Adrenal gland (tissue), 9 donors: ENCODE measurements at regions not wholly inside any gene's neighbourhood (a gene's known extent, or its start where the extent isn't known, plus 50 kb on each side); places are given as distances from the start of the nearest gene placed in this dataset.

Experiments used
- DNase-seq, 7 donors: peaks; one replicate each; pipeline ENCODE4 v3.0.0-alpha.2; 2019 to 2020
- H3K27ac ChIP-seq, 5 donors: fragments of 200-600 bp; sonication (generic) in 4 of 5; 1 replicate in 3 of 5; 2 replicates in 2 of 5; pipeline versions ENCODE4 v1.5.1 to v1.8.0; 2016 to 2020; ENCODE audit warnings: mild to moderate bottlenecking in 1 of 5
- H3K27me3 ChIP-seq: fragments of 200-600 bp; 2 replicates; pipeline ENCODE4 v1.8.0; 2021
- H3K36me3 ChIP-seq, 2 donors: fragments of 200-600 bp; replicated peaks in 1 of 2; 1 replicate in 1 of 2; 2 replicates in 1 of 2; pipeline versions ENCODE4 v1.5.1 to v1.8.0; 2018 to 2022
- H3K4me1 ChIP-seq, 2 donors: fragments of 200-600 bp; replicated peaks in 1 of 2; 1 replicate in 1 of 2; 2 replicates in 1 of 2; pipeline versions ENCODE4 v1.5.1 to v1.8.0; 2018 to 2021
- H3K4me3 ChIP-seq, 4 donors: fragments of 200-600 bp; sonication (generic) in 3 of 4; one replicate each; pipeline ENCODE4 v1.5.1; 2016 to 2018
- H3K9me3 ChIP-seq, 3 donors: fragments of 200-600 bp; sonication (generic) in 1 of 3; replicated peaks in 1 of 3; 1 replicate in 2 of 3; 2 replicates in 1 of 3; pipeline versions ENCODE4 v1.5.1 to v1.8.0; 2016 to 2021
- POLR2A ChIP-seq, 2 donors: fragments of 450-650 bp; IDR thresholded peaks; one replicate each; pipeline ENCODE4 v1.6.1; 2017; ENCODE audit warnings: antibody characterized with exemption in 2 of 2, mild to moderate bottlenecking in 2 of 2, moderate library complexity in 1 of 2
- WGBS, 4 donors: extraction: QIAGEN DNeasy Blood & Tissue Kit in 2 of 4; methylation state at CpG; one replicate each; pipeline versions ENCODE4 v1.1.5 to v1.1.7; 2013 to 2017; 5-methylcytosine and 5-hydroxymethylcytosine counted together
- intact Hi-C, 2 donors: fragments of 100-400 bp; cut with DNase I; formaldehyde crosslinking; loops; one replicate each; pipeline versions ENCODE4 v1.14.1 to v1.15.0; 2022 to 2023
- TF ChIP-seq, protein P1 (sequence below), 6 experiments: fragments of 450-650 bp in 4 of 6; fragments of 200-600 bp in 2 of 6; sonication (generic) in 1 of 6; IDR thresholded peaks; 1 replicate in 5 of 6; 2 replicates in 1 of 6; pipeline versions ENCODE4 v1.5.1 to v1.8.0; 2016 to 2021; ENCODE audit warnings: antibody characterized with exemption in 6 of 6, mild to moderate bottlenecking in 2 of 6, moderate library complexity in 1 of 6
- donor health status: healthy with polysubstance abuse.
- donor health status: Bipolar disorder and iron deficiency.
- donor health status: DM: yes; HTN: yes; CAD: no.
- donor health status: DM: no; HTN: no; CAD: no.
- donor health status: DM: no; HTN: no; CAD: no.

DNA sequence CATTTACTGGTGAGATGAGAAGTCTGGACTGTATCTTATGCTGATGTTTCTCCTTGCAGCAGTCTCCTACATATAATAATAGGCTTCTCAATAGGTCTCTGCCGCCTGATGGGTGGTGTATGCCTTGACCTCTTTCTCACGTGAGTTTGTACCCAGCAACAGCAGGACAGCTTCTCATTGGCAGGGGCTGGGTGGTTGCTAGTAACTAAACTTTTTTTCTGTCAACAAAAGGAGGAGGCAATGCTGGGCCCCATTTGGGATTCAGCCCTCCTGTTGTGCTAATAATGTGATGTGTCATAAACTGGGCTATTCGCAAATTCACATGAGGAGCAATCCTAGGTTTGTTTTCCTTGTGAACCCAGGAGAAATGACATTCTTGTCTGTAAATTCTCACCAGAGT is 533.6 kb downstream of the GATA3 start:
- no peak overlapping the region for H3K4me3 ChIP-seq
- TF ChIP-seq, protein P1, sequence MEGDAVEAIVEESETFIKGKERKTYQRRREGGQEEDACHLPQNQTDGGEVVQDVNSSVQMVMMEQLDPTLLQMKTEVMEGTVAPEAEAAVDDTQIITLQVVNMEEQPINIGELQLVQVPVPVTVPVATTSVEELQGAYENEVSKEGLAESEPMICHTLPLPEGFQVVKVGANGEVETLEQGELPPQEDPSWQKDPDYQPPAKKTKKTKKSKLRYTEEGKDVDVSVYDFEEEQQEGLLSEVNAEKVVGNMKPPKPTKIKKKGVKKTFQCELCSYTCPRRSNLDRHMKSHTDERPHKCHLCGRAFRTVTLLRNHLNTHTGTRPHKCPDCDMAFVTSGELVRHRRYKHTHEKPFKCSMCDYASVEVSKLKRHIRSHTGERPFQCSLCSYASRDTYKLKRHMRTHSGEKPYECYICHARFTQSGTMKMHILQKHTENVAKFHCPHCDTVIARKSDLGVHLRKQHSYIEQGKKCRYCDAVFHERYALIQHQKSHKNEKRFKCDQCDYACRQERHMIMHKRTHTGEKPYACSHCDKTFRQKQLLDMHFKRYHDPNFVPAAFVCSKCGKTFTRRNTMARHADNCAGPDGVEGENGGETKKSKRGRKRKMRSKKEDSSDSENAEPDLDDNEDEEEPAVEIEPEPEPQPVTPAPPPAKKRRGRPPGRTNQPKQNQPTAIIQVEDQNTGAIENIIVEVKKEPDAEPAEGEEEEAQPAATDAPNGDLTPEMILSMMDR (IDR thresholded peaks at IDR 0.05): no peak
- no peak for TF ChIP-seq POLR2A (IDR thresholded peaks at IDR 0.05)
- no peaks in the 10 kb centered on the region for H3K4me1 ChIP-seq
- no peaks in the 10 kb centered on the region for H3K9me3 ChIP-seq
- no peak overlapping the region for H3K27ac ChIP-seq
- no peaks in the 10 kb centered on the region for H3K27me3 ChIP-seq
- 61 to 72% (median 67%) methylated on average over 3 of the region's 3 CpGs for WGBS, 4 donors
- DNase-seq: no peak
- intact Hi-C loops: no loop called here
- H3K36me3 ChIP-seq: no peaks in the 10 kb centered on the region

DNA sequence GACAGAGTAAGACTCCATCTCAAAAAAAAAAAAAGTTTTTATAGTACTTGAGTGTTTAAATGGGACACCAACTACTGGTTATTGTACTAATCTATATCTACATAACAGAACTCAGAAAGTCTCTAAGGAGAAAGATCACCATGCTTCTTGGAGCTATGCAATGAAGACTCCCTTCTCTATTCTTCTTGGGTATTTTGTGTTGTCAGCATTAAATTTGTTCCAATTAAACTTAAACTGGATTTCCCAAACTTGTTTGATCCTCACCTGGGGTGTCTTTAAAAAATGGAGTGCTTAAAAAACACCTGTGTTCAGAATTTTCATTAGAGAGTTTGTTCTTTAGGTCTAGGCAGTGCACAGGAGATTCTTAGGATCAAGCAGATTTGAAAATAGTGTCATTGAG is 536.0 kb downstream of the GATA3 start:
- DNase-seq: no peak
- TF ChIP-seq, protein P1 (IDR thresholded peaks at IDR 0.05): no peak
- no peaks in the 10 kb centered on the region for H3K27me3 ChIP-seq
- no peak overlapping the region for H3K4me3 ChIP-seq
- intact Hi-C loops: no loop called here
- H3K27ac ChIP-seq: no peak overlapping the region
- no peaks in the 10 kb centered on the region for H3K4me1 ChIP-seq
- H3K9me3 ChIP-seq: no peaks in the 10 kb centered on the region
- H3K36me3 ChIP-seq: no peaks in the 10 kb centered on the region

DNA sequence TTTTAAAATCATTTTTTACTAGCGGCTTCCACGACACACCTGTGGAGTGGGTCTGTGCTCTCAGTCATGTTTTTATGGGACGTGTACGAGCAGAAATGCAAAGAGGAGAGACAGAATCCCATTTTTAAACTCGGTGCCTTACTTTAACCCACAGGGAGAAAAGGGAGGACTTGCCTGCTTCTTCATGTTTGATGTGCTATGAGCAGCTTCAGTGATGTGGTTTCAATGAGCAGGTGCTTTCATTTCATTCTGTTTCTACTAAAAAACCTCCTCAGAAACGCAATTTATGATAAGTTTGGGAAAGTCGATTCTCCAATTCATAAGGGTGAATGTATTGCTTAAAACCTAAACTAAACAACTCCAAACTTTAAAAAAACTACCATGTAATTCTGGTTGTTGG is 537.2 kb downstream of the GATA3 start:
- intact Hi-C loops: no loop called here
- TF ChIP-seq, protein P1 (IDR thresholded peaks at IDR 0.05): no peak
- TF ChIP-seq POLR2A (IDR thresholded peaks at IDR 0.05): no peak
- Histone ChIP-seq H3K27me3 (no peaks in the 10 kb centered on the region), H3K27ac (no peak overlapping the region), H3K4me1 (no peaks in the 10 kb centered on the region), H3K4me3 (no peak overlapping the region), H3K36me3 (no peaks in the 10 kb centered on the region), H3K9me3 (no peaks in the 10 kb centered on the region)
- 81 to 89% (median 81%) methylated on average over 7 of the region's 7 CpGs for WGBS, 4 donors
- no peak for DNase-seq

DNA sequence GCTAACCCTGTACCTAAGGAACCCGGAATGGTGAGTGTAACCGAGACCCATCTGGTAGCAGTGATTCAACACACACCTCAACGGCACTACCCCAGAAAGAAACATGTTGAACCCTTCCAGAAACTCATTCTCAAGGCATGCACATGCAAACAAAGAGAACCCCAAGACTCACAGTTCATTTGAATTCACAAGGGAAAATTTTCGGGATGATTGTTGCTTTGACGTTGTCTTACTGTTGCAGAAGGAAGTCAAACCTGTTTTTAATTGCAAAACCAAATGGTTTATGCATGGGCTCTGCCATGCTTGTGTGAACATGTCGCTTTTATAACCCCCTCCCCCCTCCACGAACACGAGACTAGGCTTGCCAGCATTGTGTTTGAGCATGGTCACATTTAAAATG is 539.7 kb downstream of the GATA3 start:
- no peak for DNase-seq
- WGBS, 4 donors: 82 to 89% (median 84%) methylated on average over 8 of the region's 8 CpGs
- H3K4me3 ChIP-seq: no peak overlapping the region
- H3K9me3 ChIP-seq: no peaks in the 10 kb centered on the region
- H3K27ac ChIP-seq: no peak overlapping the region
- no peaks in the 10 kb centered on the region for H3K36me3 ChIP-seq
- no peaks in the 10 kb centered on the region for H3K4me1 ChIP-seq
- H3K27me3 ChIP-seq: no peaks in the 10 kb centered on the region
- intact Hi-C loops: no loop called here
- TF ChIP-seq POLR2A (IDR thresholded peaks at IDR 0.05): no peak
- TF ChIP-seq, protein P1 (IDR thresholded peaks at IDR 0.05): no peak
